Breast epithelium (tissue), 4 donors: ENCODE measurements at regions not wholly inside any gene's neighbourhood (a gene's known extent, or its start where the extent isn't known, plus 50 kb on each side); places are given as distances from the start of the nearest gene placed in this dataset.

ENCODE experiments used
- DNase-seq, 2 donors: peaks; one replicate each; pipeline ENCODE4 v3.0.0-alpha.2; 2019; ENCODE audit warnings: low spot score in 2 of 2
- H3K27ac ChIP-seq, 2 donors: fragments of 200-600 bp; sonication (generic) in 1 of 2; one replicate each; pipeline ENCODE4 v1.5.1; 2016 to 2019; ENCODE audit warnings: mild to moderate bottlenecking in 1 of 2
- H3K27me3 ChIP-seq, 2 donors: fragments of 200-600 bp; sonication (generic) in 1 of 2; one replicate each; pipeline versions ENCODE4 v1.5.1 to v1.6.0; 2017 to 2019; ENCODE audit warnings: control low read depth in 1 of 2, mild to moderate bottlenecking in 1 of 2
- H3K36me3 ChIP-seq: fragments of 200-600 bp; one replicate; pipeline ENCODE4 v1.5.1; 2019
- H3K4me1 ChIP-seq, 2 donors: fragments of 200-600 bp; sonication (generic); one replicate each; pipeline ENCODE4 v1.5.1; 2016 to 2019; ENCODE audit warnings: control low read depth in 1 of 2
- H3K4me3 ChIP-seq, 3 donors: fragments of 200-600 bp; sonication (generic); 1 replicate in 2 of 3; 2 replicates in 1 of 3; pipeline ENCODE4 v1.5.1; 2016 to 2019; ENCODE audit warnings: mild to moderate bottlenecking in 3 of 3, moderate library complexity in 2 of 3
- H3K9me3 ChIP-seq, 2 donors: fragments of 200-600 bp; sonication (generic) in 1 of 2; one replicate each; pipeline ENCODE4 v1.5.1; 2016 to 2019; ENCODE audit warnings: control low read depth in 1 of 2
- CTCF ChIP-seq, 3 donors: fragments of 450-650 bp; IDR thresholded peaks; one replicate each; pipeline ENCODE4 v1.5.1; 2016 to 2017; ENCODE audit warnings: antibody characterized with exemption in 3 of 3, mild to moderate bottlenecking in 3 of 3, moderate library complexity in 3 of 3
- POLR2A ChIP-seq: fragments of 450-650 bp; IDR thresholded peaks from one replicate; pipeline ENCODE4 v1.6.1; 2016; ENCODE audit warnings: antibody characterized with exemption, mild to moderate bottlenecking, moderate library complexity
- POLR2AphosphoS5 ChIP-seq, 3 donors: sonication (generic); formaldehyde crosslinking; IDR thresholded peaks; one replicate each; pipeline ENCODE4 v1.6.1; 2017; ENCODE audit warnings: antibody characterized with exemption in 3 of 3
- intact Hi-C: fragments of 100-400 bp; cut with DNase I; formaldehyde crosslinking; loops from one replicate; pipeline ENCODE4 v1.15.1; 2023; ENCODE audit warnings: low total_unique reads

DNA sequence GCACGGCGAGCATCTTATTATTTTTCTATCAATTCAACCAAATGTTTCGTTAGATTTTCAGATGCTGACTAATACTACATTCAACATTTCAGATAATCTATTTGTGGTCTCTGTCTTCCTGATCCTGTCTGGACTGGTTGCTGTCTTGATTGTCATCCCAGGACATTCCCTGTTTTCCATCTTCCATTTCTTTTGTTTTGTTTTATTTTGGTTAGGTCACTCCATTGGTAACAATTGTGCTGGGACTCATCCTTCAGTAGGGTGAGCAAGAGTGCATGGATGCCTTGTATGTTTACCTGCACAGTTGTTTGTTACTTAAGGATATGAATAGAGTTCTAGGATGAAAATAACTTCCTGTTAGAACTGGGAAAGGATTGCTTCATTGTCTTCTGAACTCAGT lies 55.9 kb upstream of the ACYP2 start:
- TF ChIP-seq CTCF (IDR thresholded peaks at IDR 0.05): no peak
- no peak for TF ChIP-seq POLR2AphosphoS5 (IDR thresholded peaks at IDR 0.05)
- no peak for TF ChIP-seq POLR2A
- Histone ChIP-seq H3K4me1 (no peaks in the 10 kb centered on the region), H3K4me3 (no peak overlapping the region), H3K27ac (no peak overlapping the region), H3K27me3 (no peaks in the 10 kb centered on the region), H3K9me3 (no peaks in the 10 kb centered on the region), H3K36me3 (no peaks in the 10 kb centered on the region)
- DNase-seq: no peak
- intact Hi-C loops: no loop called here

DNA sequence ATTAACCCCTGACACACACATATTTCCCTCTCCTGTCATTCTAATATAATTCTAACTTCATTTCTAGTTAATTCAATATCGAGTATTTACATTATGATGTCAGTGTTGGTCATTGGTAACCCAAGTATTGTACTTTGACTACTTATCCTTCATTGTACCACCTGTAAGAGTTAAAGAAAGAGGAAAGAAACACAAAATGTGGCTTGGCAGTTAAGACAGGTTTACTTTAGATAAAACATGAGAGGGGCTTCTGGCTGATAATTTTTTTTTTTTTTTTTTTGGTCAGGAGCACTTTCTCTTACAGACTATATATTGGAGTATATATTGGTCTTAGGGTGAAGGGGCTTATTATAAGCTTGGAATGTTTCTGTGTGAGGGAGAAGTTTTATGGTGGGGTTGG lies 57.0 kb upstream of the ACYP2 start:
- H3K27me3 ChIP-seq: no peaks in the 10 kb centered on the region
- H3K36me3 ChIP-seq: no peaks in the 10 kb centered on the region
- H3K4me3 ChIP-seq: no peak overlapping the region
- DNase-seq: no peak
- H3K27ac ChIP-seq: no peak overlapping the region
- intact Hi-C loops: no loop called here
- TF ChIP-seq POLR2A (no peak), POLR2AphosphoS5 (IDR thresholded peaks at IDR 0.05) (no peak)
- no peaks in the 10 kb centered on the region for H3K9me3 ChIP-seq
- H3K4me1 ChIP-seq: no peaks in the 10 kb centered on the region

- H3K4me3 ChIP-seq: no peak overlapping the region
- H3K36me3 ChIP-seq: no peaks in the 10 kb centered on the region
- H3K27me3 ChIP-seq: no peaks in the 10 kb centered on the region
- TF ChIP-seq POLR2A (no peak), POLR2AphosphoS5 (IDR thresholded peaks at IDR 0.05) (no peak), CTCF (IDR thresholded peaks at IDR 0.05) (no peak)
- no peaks in the 10 kb centered on the region for H3K4me1 ChIP-seq
- H3K9me3 ChIP-seq: no peaks in the 10 kb centered on the region
- intact Hi-C loops: no loop called here
- no peak for DNase-seq
- H3K27ac ChIP-seq: peak overlapping the region in 1 of 2 donors; percentile 34
These were observed 60.6 kb upstream of the ACYP2 start for GRCh38 chr2:54054774-54055173.

DNA sequence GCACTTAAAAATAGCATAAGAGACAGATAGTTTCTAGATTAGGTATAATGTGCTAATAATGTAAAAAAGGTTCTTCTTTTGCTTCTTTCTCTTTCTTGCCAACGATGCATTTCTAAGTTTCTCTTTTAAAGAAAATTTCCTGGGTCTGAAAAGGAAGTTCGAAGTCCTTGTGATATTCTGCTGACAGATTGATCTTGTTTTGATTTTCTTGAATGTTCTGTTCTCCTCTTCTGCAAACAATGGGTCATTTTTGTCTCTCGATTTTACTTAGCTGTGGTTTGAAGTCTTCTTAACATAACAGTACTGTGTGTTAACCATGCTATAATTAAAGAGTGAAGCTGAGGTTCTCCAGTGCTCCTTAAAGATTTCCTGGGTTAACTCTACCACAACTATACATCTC lies 61.1 kb upstream of the ACYP2 start:
- H3K4me3 ChIP-seq: no peak overlapping the region
- DNase-seq: no peak
- intact Hi-C loops: no loop called here
- TF ChIP-seq POLR2AphosphoS5 (IDR thresholded peaks at IDR 0.05): no peak
- TF ChIP-seq POLR2A: no peak
- no peak for TF ChIP-seq CTCF (IDR thresholded peaks at IDR 0.05)
- H3K9me3 ChIP-seq: no peaks in the 10 kb centered on the region
- H3K27ac ChIP-seq: peak overlapping the region; percentile 8 to 14
- H3K36me3 ChIP-seq: no peaks in the 10 kb centered on the region
- no peaks in the 10 kb centered on the region for H3K27me3 ChIP-seq
- no peaks in the 10 kb centered on the region for H3K4me1 ChIP-seq

- no peaks in the 10 kb centered on the region for H3K36me3 ChIP-seq
- no peaks in the 10 kb centered on the region for H3K4me1 ChIP-seq
- peak overlapping the region; percentile 8 to 14 for H3K27ac ChIP-seq
- H3K4me3 ChIP-seq: no peak overlapping the region
- intact Hi-C loops: no loop called here
- TF ChIP-seq CTCF (IDR thresholded peaks at IDR 0.05): no peak
- no peak for TF ChIP-seq POLR2AphosphoS5 (IDR thresholded peaks at IDR 0.05)
- no peak for TF ChIP-seq POLR2A
- DNase-seq: no peak
- H3K27me3 ChIP-seq: no peaks in the 10 kb centered on the region
- no peaks in the 10 kb centered on the region for H3K9me3 ChIP-seq
These were observed 61.6 kb upstream of the ACYP2 start for GRCh38 chr2:54053830-54054229.
